Esophagus muscularis mucosa (tissue), 4 donors: ENCODE measurements at regions not wholly inside any gene's neighbourhood (a gene's known extent, or its start where the extent isn't known, plus 50 kb on each side); places are given as distances from the start of the nearest gene placed in this dataset.

Experiments
- CTCF ChIP-seq, 3 experiments: fragments of 200-600 bp in 2 of 3; fragments of 450-650 bp in 1 of 3; sonication (generic) in 2 of 3; IDR thresholded peaks; one replicate each; pipeline ENCODE4 v1.5.1; 2017 to 2019; ENCODE audit warnings: antibody characterized with exemption in 3 of 3, mild to moderate bottlenecking in 2 of 3, moderate library complexity in 1 of 3
- EP300 ChIP-seq: sonication (generic); formaldehyde crosslinking; IDR thresholded peaks from one replicate; pipeline ENCODE4 v1.6.1; 2017; ENCODE audit warnings: antibody characterized with exemption
- POLR2A ChIP-seq: fragments of 450-650 bp; IDR thresholded peaks from one replicate; pipeline ENCODE4 v1.6.1; 2017; ENCODE audit warnings: antibody characterized with exemption, moderate library complexity, mild to moderate bottlenecking, low read depth
- POLR2AphosphoS5 ChIP-seq, 2 donors: sonication (generic); formaldehyde crosslinking; IDR thresholded peaks; one replicate each; pipeline ENCODE4 v1.6.1; 2017; ENCODE audit warnings: antibody characterized with exemption in 2 of 2

GRCh38 chr5:104084896-104085295, 522.3 kb upstream of the NUDT12 start:
- TF ChIP-seq CTCF (IDR thresholded peaks at IDR 0.05) (no peak), POLR2A (no peak), EP300 (no peak), POLR2AphosphoS5 (IDR thresholded peaks at IDR 0.05) (no peak)
